HL-60 (cell line): ENCODE measurements at regions not wholly inside any gene's neighbourhood (a gene's known extent, or its start where the extent isn't known, plus 50 kb on each side); places are given as distances from the start of the nearest gene placed in this dataset.

Experiments
- DNase-seq, 2 experiments: peaks; one replicate each; pipeline ENCODE4 v3.0.0-alpha.2; 2010 to 2020; ENCODE audit warnings: low read depth in 1 of 2, low spot score in 1 of 2
- H3K27ac ChIP-seq: fragments of 250-450 bp; sonication (Bioruptor Pico); replicated peaks from 2 replicates; pipeline ENCODE4 v1.5.1; 2020; ENCODE audit warnings: mild to moderate bottlenecking, moderate library complexity
- H3K27me3 ChIP-seq: fragments of 250-450 bp; sonication (Bioruptor Pico); 2 replicates; pipeline ENCODE4 v1.5.1; 2021; ENCODE audit warnings: mild to moderate bottlenecking, moderate library complexity; ENCODE audit not compliant: insufficient read depth, poor library complexity, severe bottlenecking
- H3K4me3 ChIP-seq: replicated peaks from 2 replicates; pipeline ENCODE4 v1.5.1; 2011; ENCODE audit warnings: mild to moderate bottlenecking, control low read depth, low read length; ENCODE audit not compliant: insufficient read depth
- GABPA ChIP-seq: IDR thresholded peaks from 2 replicates; pipeline ENCODE4 v1.6.1; 2012; ENCODE audit warnings: low read depth
- POLR2AphosphoS5 ChIP-seq: IDR thresholded peaks from 2 replicates; pipeline ENCODE4 v1.6.1; 2012; ENCODE audit warnings: low read depth
- REST ChIP-seq: IDR thresholded peaks from 2 replicates; pipeline ENCODE4 v1.6.1; 2012; ENCODE audit warnings: low read depth; ENCODE audit not compliant: insufficient replicate concordance
- SPI1 ChIP-seq: IDR thresholded peaks from 2 replicates; pipeline ENCODE4 v1.6.1; 2012; ENCODE audit warnings: low read depth, mild to moderate bottlenecking, borderline replicate concordance
- TF ChIP-seq, protein P1 (sequence below): IDR thresholded peaks from one replicate; pipeline ENCODE4 v1.5.1; 2011; ENCODE audit warnings: low read length, control low read depth, inconsistent platforms; ENCODE audit not compliant: insufficient read depth

DNA sequence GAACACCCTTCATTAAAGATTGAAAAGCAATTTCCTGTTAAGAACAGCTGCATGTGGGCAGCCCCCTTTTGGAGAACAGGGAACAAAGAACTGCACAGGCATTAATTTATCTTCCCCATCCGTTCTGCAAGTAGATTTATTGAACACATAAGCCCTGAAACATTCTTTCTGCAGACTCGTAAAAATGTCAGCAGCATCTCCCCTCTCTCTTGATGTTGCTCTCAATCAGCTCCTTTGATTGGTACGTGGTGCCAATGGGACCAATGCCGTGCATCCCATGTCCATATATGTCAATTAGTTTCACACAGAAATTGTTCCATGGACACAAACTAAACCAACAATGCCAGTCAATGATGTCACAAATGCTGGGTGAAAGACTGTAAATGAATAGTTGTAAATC is 228.5 kb upstream of the RASGEF1B start:
- TF ChIP-seq SPI1 (no peak), POLR2AphosphoS5 (no peak), GABPA (no peak), REST (no peak)
- TF ChIP-seq, protein P1, sequence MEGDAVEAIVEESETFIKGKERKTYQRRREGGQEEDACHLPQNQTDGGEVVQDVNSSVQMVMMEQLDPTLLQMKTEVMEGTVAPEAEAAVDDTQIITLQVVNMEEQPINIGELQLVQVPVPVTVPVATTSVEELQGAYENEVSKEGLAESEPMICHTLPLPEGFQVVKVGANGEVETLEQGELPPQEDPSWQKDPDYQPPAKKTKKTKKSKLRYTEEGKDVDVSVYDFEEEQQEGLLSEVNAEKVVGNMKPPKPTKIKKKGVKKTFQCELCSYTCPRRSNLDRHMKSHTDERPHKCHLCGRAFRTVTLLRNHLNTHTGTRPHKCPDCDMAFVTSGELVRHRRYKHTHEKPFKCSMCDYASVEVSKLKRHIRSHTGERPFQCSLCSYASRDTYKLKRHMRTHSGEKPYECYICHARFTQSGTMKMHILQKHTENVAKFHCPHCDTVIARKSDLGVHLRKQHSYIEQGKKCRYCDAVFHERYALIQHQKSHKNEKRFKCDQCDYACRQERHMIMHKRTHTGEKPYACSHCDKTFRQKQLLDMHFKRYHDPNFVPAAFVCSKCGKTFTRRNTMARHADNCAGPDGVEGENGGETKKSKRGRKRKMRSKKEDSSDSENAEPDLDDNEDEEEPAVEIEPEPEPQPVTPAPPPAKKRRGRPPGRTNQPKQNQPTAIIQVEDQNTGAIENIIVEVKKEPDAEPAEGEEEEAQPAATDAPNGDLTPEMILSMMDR, result no peak
- Histone ChIP-seq H3K27me3 (no peaks in the 10 kb centered on the region), H3K27ac (no peak overlapping the region), H3K4me3 (no peak overlapping the region)
- DNase-seq, result no peak

DNA sequence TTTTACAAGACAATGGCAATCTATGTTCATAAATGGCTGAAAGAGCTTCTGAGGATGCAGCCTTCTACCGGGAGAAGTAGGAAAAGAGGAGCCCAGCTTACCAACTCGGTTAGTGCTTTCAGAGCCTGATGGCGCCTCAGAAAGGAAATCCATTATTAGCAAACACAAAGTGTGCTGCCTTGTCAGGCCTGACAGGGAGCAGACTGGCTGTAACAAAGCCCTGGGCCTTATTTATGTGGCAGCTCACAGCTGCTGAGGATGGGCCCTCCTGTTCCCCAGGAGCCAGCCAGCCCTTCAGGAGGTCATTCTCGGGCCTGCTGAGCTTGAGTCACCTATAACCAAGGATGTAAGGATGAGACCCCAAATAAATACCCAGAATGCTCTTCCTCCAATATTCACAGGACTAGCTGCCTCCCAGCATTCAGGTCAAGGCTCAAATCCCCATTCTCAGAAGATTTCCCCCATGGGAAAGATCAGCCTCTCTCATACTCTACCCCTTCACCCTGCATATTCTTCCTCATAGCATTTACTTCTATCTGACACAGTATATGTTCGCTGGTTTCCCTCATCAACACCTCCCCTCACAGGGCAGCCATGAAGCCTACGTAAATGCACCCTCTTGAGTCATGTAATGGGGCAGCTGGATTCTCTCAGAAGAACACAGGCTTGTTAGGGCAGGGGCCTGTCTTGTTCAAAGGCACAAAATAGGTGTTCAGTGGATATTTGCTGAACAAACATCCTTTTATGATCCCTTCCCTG is 227.0 kb upstream of the RASGEF1B start:
- H3K27ac ChIP-seq, result no peak overlapping the region
- DNase-seq, result no peak
- TF ChIP-seq GABPA (no peak), POLR2AphosphoS5 (no peak), REST (no peak), SPI1 (no peak)
- TF ChIP-seq, protein P1, result no peak
- no peak overlapping the region for H3K4me3 ChIP-seq
- H3K27me3 ChIP-seq, result no peaks in the 10 kb centered on the region

DNA sequence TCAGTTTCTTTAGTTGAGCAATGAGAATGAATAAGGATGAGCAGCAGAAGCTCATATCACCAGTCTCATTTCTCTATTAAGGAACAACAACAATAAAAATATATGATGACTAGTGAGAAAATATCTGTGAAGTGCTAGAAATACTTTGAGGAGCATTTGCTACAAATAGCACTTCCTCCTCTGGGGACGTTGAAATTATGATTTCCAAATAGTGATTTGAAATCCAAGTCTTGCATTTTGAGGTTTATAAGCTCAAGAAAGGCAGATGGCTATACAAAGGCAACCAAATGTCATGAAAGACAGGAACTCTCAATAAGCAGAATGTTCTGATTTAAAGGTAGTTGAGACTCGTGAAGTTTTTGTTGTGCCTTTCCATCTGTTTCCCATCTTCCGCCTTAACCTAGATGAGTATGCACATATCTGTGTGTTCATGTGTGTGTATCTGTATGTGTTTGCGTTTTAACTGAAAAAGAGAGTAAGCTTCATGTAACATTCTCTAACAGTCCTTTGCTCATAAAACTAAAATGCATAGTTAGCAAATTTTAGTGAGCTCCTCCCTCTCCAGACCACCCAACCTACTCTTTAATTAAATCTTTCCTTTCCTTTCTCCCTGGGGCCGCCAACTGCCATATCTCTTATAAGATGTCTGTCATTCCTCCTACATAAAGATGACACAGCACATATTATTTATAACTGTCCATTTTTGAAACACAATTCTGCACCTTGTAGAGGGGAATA is 222.6 kb upstream of the RASGEF1B start:
- Histone ChIP-seq H3K27me3 (no peaks in the 10 kb centered on the region), H3K4me3 (no peak overlapping the region), H3K27ac (no peak overlapping the region)
- no peak for DNase-seq
- TF ChIP-seq REST (no peak), GABPA (no peak)
- TF ChIP-seq, protein P1, result no peak
